NCI-H187 treated with DMSO at 0.1 percent for 48 hours (cell line): ENCODE measurements at regions not wholly inside any gene's neighbourhood (a gene's known extent, or its start where the extent isn't known, plus 50 kb on each side); places are given as distances from the start of the nearest gene placed in this dataset.
"Not testable (repeated sequence)": the region's sequence is repeated elsewhere in the genome, so short reads cannot be mapped to it uniquely, and the experiment has no call there.

ENCODE experiments used
- DNase-seq: peaks from one replicate; lab custom pipeline; 2025; lab: John Stamatoyannopoulos, UW

DNA sequence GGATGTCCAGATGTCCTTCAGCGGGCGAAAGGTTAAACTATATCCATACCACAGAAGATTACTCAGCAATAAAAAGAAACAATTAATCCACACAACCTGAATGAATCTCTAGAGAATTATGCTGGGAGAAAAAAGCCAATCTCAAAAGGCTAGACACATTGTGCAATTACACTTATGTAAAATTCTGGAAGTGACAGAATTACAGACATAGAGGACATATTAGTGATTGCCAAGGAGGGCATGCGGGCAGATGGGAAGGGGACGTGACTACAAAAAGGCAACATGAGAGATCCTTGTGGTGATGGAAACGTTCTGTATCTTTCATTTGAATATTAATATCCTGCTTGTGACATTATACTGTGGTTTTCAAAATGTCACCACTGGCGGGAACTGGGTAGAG lies 103.5 kb upstream of the BMAL1 start:
- no peak for DNase-seq

DNA sequence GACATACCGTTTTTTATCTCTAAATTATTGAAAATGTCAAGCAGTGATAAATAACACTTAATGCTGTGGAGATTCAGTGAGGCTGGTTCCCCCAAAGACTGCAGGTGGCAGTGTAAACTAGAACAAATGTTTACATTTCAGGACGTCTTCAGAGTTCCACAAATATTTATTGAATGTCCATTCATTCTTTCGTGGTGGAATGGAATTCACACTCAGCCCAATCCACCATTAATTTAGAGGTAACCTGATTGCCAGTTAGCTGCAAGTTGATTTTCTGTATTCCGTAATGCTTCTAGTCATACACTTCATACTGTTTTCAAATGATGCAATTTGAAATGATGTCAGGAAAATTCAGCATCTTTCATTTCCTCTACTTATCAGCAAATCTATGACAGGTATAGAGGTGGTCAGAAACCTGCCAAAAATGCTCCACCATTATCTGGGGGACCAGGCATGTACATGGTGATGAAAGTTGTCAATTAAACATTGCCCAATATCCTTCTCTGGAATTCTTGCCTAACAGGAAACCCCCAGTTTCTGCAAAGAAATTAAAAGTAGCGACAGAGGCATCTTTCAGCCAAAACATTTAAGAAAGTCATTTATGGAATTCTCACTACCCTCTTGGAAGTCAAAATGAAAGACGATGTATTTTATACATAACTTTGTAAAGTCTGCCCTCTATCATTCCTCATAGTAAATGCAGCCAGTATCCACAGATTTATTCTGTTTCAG lies 94.3 kb upstream of the BMAL1 start:
- DNase-seq, result no peak

DNA sequence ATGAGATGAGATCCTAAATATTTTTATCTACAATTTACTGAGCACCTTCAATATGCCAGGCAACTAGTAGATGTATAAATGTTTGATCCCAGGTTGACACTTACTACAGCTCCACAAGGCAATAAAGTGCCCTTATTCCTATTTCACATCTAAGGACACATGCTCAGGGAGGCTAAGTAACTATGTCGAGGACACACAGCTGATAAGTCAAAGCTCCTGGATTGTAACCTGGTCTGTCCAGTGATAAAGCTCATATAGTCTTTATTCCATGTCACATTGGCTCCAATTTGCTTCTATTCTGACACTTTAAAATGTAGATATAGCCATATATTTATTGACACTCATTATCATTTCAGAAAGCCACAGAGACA lies 93.8 kb upstream of the BMAL1 start:
- DNase-seq, result no peak

DNA sequence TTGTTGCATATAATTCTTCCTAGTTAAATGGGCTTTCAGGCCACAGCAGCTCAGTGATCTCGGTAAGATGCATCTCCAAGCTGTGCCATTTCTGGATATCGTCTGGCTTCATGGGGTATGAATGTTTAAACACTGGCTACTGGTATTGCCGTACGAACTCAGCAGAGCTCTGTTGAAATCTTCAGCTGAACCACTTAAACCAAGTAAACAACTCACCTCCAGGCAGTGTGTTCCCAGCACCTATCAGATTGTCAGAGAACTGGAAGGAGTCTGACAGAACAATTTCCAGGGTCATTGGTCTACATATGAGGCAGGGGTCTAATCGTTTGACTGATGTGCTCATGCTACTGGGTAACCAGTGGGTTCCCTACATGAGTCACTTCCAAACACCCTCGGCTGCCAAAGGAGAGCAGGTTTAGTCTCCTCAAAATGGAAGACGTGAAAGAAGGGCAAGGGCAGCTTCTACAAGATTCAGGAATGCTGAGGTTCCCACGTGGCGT lies 93.2 kb upstream of the BMAL1 start:
- DNase-seq, result no peak

DNA sequence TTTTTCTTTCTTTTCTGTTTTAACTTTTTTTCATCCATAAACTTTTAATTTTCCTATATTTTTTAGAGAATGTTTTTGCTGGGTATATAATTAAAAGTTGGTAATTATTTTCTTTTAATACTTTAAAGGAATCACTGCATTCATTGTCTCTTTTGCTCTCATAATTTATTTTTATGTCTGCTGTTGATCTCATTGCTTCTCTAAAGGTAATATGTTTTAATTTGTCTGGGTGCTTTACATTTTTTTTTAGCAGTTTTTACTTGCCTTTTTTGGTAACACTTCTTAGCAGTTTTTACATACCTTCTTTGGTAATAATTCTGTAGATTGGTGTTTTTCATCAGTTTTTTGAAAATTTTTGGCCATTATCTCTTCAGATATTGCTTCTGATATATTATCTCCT lies 89.4 kb upstream of the BMAL1 start:
- no peak for DNase-seq

DNA sequence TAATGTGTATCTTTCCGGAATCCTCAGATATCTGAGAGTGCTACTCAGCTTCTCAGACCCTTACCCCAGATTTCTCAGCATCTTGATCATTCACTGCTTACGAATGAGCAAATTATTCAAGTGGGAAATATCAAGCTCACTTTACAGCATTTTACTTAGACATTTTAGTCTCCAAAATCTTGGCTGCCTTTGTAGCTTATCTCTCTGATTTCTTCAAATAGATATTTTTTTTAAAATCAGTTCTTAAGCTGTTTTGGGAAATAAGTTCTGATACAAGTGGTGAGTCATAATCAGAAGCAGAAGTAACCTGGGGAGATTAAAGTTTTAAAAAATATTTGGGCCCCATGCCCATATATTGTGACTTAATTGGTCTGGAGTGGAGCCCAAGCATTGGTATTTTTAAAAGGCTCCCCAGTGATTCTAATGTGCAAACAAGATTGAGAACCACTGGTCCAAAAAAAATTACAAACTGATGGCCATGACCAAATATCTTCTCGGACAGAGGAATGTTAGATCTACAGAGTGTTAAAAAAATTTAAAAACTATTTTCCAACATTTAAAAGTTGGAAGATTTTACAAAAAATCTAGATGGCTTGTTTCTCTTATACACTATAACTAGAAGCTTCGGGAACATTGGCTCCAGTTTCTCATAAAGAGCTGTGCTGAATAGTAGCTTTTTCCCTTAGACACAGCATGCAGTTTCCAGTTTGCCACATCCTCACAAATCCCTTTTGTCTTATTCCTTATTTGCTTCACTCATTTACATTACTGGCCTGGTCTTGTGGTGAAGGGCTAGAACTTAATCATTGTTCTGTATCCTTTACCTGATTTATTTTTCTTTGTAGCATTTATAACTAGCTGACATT lies 87.8 kb upstream of the BMAL1 start:
- no peak for DNase-seq

DNA sequence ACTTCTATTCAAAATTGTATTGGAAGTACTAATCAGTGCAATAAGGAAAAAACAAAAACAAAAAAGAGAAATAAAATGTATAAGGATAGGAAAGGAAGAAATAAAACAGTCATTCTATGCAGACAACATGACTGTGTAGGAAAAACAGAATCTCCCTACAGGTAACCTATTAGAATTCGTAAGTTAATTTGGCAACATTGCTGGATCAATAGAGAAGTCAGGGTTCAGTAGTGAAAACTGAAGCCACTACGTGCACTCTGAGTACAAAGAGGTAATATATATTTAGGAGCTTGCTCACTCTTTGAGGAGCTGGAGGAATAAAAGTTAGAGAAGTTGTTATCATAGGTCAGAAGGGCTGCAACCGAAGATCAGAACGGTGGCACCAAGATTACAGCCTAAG lies 84.0 kb upstream of the BMAL1 start:
- no peak for DNase-seq

DNA sequence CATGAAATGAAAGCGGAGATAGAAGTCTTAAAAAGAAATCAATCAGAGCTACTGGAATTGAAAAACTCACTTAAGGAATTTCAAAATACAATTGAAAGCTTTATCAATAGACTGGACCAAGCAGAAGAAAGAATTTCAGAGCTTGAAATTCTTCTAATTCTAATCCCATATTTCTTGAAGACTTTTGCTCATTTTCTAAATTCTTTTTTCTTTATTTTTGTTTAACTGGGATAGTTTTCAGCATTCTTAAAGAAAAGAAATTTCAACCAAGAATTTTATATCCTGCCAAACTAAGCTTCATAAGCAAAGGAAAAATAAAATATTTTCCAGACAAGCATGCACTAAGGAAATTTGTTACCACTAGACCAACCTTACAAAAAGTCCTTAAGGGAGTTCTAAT lies 80.2 kb upstream of the BMAL1 start:
- not testable (repeated sequence) for DNase-seq

DNA sequence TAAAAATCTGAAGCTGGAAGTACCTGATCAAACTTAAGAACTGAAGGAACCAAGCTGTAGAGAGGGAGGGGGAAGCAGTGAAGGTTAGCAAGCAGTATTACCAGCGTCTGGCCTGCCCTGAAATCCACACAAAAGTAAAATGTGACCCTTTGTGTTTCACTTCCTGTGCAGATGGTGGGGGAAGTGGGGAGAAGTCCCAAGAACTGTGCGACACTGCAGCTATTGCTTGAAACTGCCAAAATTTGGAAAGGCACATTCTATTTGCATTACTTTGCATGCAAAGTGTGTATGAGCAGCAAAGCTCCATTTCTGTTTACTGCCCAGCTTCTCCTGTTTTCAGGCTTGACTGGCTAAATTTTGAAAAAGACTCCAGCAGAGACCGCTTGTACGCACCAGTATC lies 72.1 kb upstream of the BMAL1 start:
- DNase-seq, result no peak

DNA sequence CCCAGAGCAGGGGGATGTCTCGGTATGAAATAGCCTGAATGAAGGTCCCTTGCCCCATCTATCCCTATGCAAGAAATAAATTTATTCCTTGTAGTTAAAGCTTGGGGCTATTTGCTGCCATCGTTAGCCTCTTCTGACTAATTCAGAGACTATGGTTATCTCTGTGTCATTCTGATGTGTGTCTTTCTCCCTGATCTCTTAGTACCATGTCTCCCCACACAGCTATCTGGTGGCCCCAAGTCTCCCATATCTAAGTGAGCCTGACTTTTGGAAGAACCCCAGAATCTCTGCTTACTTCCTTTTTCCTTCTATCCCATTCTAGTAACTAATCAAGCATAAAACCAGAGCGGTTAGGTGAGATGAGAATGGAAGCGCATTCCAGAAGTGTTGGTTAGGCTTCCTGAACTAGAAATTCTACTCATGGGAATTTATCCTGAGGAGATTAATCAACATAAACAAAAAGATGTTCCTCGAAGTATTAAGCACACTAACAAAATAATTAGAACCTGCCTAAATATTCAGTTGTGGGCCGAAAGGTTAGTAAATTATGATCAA lies 71.4 kb upstream of the BMAL1 start:
- no peak for DNase-seq

DNA sequence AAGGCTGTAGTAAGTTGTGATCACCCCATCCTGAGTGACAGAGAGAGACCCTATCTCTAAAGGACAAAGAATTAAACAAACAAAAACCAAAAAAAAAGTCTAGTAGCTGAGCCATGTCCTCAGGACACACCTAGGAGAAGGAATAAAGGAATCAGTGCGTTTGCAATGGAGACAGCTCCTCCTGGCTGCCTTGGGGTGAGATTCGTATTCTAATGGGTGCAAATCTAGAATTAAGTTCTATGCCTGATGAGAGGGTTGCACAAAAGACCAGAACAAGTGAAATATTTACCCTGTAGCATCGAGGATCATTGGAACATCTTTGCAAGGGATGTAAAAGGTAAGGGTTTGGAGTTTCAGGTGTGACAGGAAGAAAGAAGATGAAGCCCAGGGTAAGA lies 70.3 kb upstream of the BMAL1 start:
- no peak for DNase-seq

DNA sequence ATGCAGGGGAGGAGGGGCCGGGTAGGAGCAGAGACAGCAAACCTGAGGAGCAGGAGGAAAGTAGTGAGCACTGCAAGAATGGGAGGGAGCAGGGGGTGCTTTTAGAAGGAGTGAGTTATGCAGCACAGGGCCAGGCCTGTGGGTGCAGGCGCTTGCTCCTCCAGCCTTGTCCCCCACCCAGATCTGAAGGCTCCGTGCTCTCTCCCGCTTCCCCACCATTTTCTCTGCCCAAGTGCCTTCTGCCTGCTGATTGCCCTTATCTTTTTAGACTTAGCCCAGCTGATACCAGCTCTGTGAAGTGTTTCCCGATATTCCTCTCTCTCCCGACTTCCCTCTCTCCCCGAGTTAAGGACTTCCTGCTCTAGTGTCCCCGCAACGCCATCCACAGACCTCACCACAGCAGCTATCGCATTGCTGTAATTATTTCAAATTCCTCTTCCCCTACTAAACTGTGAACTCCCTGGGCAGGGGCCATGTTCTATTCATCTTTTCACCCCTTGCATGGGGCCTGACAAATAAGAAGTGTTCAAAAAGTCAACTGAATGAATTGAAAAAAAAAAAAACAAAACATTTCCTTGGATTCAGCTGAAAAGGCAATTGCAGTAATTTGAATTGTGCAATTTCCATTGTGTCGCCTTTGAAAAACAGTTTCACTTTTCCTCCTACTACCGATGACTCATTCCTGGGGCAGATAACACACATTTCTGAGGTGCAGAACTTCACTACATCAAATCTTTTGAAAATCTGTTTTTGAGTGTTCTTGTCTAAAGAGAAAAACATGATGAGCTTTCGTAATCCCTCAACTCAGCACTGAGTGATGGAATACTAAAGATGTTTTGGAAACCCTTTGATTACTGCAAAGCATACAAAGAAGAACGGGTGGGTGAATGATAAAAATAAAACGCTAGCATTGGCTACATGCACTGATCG lies 69.7 kb upstream of the BMAL1 start:
- no peak for DNase-seq

DNA sequence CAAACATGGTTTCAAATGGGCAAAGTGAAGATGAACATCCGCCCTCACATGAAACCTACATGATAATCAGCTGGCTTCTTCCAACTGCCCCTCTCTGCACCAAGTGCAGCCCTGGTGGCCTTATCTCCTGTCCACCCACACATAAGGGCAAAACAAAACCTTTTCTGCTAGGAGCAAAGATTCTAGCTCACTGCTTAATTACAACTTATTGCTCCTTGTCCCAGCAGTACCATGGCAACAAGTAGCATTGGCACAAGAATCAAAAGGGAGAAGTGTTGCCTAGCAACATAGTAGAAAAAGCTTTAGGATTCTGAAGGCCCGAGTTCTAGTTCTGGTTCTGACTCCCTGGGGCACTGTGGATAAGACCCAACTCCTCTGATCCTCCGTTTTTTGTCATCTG lies 68.7 kb upstream of the BMAL1 start:
- DNase-seq, result no peak

DNA sequence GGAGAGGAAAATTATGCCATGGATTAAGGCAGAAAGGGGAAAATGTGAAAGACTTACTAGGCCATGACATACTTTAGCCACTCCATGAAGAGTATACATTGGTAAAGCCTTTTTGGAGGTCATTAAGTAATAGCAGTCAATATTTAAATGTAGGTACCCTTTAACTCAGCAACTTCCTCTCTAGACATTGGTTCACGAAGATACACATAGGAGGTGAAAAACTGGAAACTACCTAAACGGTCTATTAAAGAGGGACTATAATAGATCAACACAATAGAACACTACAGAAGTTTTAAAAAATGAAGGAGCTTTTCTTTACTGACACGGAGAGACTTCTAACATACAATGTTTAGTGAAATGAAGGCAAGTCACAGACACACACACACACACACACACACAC lies 68.2 kb upstream of the BMAL1 start:
- no peak for DNase-seq

DNA sequence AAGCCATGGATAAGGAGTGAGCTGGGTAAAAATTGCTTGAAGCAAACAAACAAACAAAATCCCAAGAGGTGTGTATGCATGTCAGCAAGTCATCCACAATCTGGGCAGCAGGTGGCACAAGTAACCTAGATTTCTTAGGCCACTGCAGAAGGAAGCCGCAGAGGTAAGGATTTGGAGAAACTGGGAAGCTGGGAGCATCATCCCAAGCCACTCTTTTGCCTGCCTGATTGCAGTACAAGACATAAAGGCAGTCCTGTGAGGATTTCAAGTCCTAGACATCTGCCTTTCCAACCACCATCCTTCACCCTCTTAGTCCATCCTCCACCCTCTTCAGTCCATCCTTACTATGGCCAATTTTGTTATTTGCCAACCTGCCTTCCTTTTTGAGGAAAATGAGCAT lies 67.2 kb upstream of the BMAL1 start:
- DNase-seq, result peak; percentile 18

DNA sequence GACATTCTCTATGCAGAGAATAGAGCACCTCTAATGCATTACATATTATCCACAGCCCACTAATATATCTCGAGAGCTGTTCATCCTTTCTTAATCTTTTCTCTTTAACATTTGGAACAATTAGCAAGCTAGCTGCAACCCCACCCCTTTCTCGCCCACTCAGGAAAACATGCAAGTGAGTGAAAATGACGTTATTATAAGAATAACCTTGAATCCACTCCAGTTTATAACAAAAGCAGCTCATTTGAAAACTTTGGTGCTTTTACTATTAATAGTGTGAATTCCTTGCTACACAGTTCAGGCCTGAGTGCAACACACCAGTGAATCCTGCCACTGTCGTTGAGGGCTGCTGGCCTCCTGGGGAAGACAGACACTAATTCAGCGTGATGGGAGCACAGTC lies 63.3 kb upstream of the BMAL1 start:
- no peak for DNase-seq

DNA sequence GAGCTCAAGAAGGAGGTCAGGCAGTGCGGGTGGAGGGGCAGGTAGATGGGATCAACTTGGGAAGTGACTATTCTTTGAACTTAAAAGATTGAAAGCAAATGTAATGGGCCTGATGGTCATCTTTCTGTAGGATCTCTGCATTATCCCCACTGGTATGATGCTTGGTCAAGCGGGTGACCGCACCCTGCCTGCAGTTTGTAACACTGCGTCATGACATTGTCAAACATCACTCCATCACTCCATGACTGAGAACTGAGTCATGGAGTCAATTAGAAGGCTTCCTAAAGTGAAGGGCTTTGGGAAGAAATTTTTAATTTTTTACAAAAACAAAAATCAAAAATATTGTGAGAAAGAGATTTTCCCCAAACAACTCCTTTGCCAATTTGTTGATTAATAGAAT lies 62.4 kb upstream of the BMAL1 start:
- DNase-seq, result no peak

DNA sequence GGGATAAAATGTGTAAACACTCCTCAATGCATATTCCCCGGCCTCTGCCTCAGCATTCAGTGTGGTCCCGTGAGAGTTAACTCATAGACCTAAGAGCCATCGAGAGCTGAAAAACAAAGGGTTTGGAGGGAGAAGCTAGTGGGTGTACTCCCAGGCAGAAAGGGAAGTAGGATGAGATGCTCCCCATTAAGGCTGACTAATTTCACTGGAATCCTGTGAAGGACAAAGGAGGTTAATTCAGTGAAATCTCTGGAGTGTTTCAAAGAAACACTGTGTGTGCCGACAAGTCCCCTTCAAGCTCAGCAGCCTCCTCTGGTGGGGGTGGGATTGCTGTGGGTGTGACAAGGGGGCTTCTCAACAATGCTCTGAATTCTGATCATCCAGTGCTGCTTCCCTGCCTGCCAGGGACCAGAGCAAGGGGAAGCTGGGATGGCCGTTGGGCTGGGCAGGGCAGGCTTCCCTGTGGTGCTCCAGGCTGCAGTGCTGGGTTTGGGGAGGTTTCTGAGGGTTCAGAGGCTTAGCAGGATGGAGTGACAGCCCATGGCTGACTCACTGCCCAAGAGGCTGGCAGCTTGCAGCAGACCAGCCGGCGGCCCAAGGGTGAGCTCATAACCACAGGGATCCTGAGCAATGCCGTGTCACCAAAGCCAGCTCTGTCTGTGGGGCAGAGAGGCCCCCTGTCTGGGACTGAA lies 61.4 kb upstream of the BMAL1 start:
- no peak for DNase-seq

DNA sequence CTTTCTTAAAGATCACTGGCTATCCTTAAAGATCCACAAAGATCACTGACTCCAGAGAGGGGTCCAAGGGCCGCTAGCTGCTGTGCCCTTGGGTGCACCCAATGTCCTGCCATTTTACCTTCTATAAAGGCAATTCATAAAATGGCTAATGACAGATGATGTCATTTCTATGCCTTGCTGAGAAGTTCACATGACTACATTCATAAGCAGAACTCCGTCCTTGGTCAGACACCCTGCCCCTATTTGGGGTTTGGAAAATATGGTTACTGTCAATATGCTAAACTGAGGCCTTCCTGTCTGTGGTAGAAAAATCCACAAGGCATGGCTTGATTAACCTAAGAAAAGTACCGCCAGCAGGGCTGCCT lies 60.9 kb upstream of the BMAL1 start:
- DNase-seq, result no peak

DNA sequence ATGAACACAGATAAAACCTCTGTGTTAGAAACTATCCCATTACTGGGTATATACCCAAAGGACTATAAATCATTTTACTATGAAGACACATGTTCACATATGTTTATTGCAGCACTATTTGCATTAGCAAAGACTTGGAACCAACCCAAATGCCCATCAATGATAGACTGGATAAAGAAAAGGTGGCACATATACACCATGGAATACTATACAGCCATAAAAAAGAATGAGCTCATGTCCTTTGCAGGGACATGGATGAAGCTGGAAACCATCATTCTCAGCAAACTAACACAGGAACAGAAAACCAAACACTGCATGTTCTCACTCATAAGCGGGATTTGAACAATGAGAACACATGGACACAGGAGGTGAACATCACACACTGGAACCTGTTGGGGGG lies 58.9 kb upstream of the BMAL1 start:
- DNase-seq, result not testable (repeated sequence)

DNA sequence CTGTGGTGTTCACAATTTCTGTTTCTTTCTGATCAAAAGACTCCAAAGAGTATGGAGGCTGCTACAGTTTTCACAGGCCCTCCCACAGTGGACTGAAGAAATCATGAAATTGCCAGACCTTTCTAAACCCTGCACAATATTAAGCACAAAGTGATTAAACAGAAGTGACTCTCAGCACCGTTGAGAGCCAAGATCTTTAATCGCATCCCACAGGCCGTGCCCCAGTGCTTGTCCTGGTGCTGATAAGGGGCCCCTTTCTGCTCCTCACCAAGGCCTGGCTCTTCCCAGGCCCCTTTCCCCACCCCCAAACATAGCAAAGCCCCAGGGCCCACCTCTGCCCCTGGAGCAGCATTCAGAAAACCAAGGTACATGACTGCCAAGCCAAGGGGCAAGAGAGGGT lies 57.4 kb upstream of the BMAL1 start:
- DNase-seq, result no peak

DNA sequence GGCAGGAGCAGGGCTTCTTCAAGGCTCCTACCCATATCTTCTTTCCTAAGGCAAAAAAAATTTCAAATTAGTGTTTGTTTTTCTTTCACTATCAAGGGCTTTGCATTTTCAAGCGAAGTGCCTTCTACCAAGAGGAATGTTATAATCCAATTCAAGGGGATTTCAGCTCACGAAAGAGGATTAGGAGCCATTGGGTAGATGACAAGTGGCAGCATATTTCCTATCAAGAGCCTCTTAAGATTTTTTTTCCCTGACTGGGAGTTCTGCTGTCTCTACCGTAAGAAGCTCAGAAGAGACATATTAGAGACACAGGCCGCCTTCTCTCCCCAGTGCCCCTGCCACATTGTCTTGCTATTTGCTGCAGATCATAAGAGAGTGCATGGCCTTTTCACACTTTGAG lies 55.9 kb upstream of the BMAL1 start:
- DNase-seq, result no peak
